SH-SY5Y (cell line): ENCODE measurements at regions not wholly inside any gene's neighbourhood (a gene's known extent, or its start where the extent isn't known, plus 50 kb on each side); places are given as distances from the start of the nearest gene placed in this dataset.

Source experiments
- GATA2 ChIP-seq: IDR thresholded peaks from 2 replicates; pipeline ENCODE4 v1.6.1; 2011; ENCODE audit warnings: mild to moderate bottlenecking, low read depth, low read length
- GATA3 ChIP-seq: IDR thresholded peaks from 2 replicates; pipeline ENCODE4 v1.6.1; 2011; ENCODE audit warnings: low read depth, mild to moderate bottlenecking, low read length, moderate library complexity

- no peak for TF ChIP-seq GATA3
- TF ChIP-seq GATA2, result no peak
These were observed 501.0 kb upstream of the MARCKS start for GRCh38 chr6:113356139-113356538.
